Dermis blood vessel endothelial cell (primary cell): ENCODE measurements at regions not wholly inside any gene's neighbourhood (a gene's known extent, or its start where the extent isn't known, plus 50 kb on each side); places are given as distances from the start of the nearest gene placed in this dataset.

Source experiments
- DNase-seq: peaks from one replicate; pipeline ENCODE4 v3.0.0; 2010

DNA sequence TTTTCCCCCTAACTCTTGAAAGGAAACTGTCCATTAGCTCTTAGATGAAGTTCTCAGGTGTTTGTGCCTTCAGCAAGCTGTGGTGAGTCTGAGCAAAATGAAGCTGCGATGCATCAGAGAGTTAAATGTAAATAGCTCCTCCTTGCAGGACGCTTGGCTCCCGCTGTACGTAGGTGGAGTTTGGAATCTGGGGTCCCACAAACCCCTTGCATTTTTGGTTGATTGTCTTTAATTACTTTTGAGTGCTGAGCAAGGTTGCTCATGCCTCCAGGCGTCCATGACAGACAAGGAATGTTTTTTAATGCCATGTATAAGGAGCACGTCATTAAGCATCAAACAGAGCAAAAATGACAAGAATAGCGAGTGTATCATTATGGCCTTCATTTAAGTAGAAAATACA, 300.5 kb downstream of the TFAP2C start:
- DNase-seq: no peak

DNA sequence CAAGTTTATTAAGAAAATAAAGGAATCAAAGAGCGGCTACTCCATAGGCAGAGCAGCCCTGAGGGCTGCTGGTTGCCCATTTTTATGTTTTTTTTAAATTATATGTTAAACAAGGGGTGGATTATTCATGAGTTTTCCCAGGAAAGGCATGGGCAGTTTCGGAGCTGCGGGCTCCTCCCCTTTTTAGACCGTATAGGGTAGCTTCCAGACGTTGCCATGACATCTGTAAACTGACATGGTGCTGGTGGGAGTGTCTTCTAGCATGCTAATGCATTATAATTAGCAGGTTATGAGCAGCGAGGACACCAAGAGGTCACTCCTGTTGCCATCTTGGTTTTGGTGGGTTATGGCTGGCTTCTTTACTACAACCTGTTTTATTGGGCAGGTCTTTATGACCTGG, 301.8 kb downstream of the TFAP2C start:
- no peak for DNase-seq

DNA sequence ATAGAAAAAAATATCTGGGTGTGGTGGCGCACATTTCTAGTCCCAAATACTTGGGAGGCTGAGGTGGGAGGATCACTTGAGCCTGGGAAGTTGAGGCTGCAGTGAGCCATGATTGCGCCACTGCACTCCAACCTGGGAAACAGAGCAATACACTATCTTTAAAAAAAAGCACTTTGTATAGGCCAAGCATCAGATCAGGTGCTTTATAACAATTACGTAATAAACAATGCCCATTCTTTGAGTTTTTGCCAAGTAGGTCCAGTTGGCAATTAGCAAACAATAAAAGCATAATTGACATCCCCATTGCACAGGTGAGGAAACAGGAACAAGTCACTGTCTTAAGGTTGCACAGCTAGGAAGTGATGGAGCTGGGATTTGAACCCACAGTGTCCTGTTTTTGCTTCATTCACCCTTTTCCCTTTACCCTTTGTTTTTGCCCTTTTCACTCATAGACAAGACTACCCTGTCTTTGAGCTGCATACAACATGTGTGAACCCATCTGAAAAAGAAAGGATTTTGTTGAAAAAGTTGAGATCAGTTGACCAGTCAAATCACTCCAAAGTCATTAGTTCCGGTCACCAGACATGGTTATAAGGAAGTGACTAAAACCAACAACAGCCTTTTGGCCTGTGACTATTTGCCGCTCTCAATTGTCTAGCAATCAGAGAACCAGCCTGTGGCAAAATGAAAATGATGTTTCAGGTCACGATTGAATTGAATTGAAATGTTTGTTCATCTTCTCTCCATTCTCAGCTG, 303.6 kb downstream of the TFAP2C start:
- DNase-seq: no peak

DNA sequence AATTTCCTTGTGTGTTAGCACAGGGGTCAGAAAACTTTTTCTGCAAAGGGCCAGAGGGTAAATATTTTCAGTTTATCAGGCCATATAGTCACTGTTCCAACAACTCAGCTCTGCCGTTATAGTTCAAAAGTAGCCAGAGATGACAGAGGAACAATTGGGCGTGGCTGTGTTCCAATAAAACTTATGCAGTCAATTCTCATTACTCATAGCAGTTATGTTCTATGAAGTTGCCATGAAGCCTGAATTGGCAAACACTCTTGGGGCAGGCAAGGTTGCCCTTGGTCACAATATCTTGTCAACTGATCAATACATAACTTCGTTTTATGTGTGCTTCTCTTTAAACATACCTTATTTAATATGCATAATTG, 304.2 kb downstream of the TFAP2C start:
- DNase-seq: no peak

DNA sequence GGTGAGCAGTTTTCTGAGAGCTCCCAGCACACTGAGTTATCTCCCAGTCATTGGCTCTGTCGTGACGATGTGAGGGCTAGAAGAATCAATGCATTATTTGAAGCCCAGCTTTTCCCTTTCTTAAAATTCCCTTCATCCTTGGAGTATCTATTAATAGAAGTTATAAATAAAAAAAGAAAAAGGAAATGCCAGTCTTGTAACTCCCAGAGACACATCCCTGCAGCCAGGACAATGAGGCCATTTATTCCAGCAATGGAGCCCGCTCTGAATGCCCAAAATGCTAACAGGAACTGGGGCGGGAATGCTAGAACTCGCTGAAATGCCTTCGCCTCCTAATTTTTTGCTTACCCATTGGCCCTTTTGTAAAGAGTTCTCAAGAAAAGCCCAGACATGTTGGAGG, 305.8 kb downstream of the TFAP2C start:
- DNase-seq: no peak

DNA sequence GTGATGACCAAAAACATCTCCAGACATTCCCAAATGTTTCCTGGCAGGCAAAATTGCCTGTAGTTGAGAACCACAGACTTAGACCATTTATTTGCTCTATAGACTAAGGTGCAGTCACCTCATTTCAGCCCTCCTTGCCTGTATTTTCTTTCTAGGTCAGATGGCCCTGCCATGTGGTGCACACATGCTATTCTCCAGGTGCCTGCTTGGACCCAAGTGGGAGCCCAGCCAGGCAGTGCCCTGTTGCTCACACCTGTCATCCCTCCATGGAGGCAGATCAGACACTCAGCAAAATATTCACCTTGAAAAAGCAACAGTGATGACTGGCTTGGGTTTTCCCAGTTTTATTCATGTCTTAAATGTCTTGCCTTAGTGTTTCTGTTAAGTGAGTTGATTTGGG, 311.4 kb downstream of the TFAP2C start:
- no peak for DNase-seq

DNA sequence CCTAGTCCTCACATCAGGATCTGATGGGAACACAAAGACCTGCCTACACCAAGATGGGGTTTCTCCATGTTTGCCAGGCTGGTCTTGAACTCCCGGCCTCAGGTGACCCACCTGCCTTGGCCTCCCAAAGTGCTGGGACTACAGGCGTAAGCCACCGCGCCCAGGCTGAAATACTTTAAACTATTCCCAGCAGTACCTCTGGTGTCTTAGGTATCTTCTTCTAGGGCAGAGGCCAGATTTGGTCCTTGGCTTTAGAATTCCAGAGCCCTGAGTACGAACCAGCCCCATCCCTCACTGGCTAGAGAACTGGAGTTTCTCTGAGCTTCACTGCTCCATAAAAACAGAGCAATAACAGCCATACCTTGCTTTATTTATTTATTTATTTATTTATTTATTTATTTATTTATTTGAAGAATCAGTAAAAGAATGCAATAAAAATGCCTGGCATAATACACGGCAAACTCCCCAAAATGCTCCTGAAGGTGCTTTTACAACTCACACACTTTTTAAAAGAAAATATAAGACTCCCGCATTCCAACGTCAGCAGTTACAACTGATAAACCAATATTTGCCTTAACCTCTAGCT, 312.1 kb downstream of the TFAP2C start:
- no peak for DNase-seq

DNA sequence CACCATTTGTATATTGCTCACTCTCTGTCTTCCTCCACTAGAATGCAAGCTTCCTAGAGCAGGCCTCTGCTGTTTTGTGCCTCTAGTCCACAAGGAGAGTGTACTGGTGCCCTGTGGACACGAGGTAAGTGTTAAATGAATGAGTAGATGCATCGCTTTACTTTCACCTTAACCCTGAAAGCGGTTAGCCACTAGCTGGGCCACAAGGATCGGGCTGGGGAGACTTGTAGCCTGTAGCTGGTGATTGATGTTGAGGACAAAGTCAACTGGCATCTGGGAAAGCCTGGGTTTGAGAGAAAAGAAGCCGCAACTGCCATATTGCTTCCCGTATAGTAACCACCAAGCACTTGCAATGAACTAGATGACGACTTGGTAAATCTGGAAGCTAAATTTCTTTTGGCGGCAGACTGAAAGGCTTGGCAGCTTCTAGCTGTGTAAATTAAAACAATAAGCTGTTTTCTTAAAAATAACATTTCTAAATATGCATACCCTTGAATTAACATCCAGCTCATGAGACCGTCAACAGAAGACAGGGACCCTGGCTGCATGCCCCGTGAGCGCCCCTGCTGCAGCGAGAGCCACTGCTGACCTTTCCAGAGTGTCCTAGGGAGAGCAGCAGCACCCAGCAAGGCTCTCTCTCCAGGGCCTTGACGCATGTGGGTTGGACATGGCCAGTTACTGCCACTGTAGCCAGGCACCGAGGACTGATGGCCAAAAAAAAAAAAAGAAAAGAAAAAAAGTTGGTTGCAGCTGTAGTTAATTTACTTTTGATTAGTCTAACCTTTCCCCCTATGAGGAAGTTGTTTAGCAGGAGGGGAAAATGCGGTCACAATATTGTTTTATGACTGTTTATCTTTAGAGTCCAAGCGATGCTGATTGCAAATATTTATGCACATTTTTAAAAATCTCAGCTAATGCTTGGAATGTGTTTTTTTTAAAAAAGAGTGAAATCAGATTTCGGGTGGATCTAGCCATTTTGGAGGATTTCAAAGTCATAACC, 315.1 kb downstream of the TFAP2C start:
- DNase-seq: no peak

DNA sequence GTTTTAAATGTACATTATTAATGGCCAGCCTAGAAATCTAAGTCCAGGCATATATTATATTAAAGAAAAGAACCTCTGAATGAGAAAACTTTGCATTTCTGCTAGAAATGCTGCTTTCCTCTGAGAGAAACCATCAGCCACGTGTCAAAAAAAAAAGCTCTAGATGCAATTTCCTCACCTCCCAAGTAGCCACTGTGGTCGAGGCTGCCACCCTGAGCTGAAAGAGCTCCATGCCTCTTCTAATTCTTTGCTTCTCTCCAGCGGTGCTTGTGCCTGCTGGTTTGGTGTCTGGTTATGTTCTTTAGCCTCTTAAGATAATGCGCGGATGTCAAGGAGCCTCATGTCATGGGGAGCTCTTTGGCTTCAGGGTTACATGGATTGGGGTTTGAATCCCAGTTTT, 316.0 kb downstream of the TFAP2C start:
- no peak for DNase-seq

DNA sequence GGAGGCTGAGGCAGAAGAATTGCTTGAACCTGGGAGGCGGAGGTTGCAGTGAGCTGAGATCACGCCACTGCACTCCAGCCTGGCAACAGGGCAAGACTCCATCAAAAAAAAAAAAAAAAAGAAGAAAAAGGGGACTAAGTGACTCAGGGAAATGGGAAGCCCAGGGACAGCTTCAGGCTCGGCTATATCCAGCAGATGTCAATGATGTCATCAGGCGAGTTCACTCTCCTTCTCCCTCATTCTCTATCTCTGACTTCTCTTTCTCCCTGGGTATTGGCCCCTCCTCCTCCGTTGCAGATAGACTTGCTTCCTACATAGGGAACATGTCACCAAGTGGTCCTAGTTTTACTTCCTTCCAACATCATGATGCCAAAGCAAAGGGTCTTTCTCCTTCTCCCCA, 316.8 kb downstream of the TFAP2C start:
- DNase-seq: no peak

DNA sequence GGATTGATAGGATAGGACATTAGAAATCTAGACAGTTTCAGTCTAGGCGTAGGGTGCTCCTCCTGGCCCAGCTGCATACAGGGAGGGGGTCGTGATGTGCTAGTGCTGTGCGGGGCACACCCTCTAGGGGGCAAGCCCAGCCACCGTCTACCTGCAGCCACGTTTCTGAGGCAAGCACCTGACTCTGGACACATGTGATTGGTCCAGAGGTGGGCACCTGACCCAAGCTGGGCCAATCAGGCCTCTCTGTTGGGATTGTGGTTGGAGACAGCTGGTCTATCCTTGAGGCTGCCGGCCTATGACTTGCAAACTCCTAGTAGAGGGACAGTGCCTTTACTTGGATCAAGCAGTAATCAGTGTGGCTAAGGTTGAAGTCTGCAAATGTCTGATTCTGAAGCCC, 317.1 kb downstream of the BMP7 start:
- no peak for DNase-seq

DNA sequence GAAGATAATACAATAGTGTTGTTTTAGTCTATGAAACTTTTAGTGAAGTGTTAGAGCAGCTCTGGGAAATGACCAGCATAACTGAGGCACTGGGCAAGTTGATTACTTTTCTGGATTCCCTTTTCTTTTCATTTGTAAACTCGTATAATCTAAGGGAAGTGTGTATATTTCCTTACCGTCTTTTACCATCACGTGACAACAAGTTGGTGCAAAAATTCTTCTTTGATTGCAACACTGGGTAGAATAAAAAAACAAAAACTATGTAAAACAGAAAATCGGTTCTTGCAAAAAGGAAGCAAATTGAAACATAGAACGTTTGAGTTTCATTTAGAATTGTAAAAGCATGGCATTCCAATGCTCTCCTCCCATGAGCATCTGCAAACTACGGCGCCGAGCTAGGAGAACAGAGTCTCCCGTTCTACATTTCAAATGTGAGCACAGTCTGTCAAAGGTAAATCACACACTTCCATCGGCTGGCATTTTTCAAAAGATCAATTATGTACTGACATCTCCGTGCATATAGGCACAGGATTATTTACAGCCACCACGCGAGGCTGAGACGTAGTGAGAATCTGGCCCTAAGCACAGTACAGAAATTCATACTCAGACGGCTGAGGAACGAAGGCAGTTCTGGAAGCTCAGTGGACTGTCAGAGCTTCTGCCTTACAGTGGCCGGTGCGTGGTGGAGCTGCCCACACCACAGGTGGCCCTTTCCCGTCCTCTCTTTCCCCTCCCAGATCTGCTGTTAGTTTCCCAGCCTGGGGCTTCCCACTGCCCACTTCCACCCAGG, 314.0 kb downstream of the BMP7 start:
- DNase-seq: no peak

DNA sequence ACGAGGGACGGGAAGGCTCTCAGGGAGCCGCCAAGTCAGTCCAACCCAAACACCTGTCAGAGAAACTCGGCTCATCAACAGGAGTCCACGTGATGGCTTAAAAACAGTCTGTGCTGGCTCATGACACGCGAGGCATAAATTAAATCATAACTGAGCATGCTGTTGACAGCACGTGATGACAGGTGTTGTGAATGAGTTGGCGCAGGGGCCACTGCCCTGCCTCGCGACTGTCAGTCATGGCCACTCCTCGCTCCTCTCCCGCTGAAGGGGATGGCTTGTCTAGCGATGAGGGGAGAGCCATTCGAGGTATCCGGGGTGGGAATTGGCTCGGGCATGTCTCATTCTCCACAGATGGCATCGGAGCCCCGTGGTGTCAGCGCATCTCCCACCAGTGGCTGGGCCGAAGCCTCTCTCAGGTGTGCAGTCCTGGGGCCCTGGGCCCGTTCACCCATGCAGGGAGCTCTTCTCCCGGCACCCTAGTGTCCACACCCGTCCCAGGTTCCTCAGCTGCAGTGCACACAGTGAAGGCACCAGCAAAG, 313.3 kb downstream of the BMP7 start:
- DNase-seq: no peak

DNA sequence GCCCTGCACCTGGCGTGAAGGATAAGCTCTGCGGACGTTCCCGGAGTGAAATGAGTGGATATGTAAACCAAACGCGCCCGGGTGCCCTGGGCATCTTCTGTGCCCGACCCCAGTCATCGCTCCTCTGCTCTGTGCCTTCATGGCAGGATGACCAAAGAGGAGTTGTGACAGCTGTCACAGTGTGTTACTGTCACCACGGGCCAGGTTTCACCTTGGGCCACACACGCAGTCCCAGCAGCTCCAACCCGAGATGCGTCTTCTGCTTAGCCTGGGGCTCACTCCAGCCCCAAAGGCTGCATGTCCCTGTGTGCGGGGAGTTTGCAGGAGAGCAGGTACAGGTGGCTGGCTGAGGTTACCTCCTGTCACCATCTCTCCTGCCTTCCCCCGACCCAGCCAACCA, 311.6 kb downstream of the BMP7 start:
- no peak for DNase-seq

DNA sequence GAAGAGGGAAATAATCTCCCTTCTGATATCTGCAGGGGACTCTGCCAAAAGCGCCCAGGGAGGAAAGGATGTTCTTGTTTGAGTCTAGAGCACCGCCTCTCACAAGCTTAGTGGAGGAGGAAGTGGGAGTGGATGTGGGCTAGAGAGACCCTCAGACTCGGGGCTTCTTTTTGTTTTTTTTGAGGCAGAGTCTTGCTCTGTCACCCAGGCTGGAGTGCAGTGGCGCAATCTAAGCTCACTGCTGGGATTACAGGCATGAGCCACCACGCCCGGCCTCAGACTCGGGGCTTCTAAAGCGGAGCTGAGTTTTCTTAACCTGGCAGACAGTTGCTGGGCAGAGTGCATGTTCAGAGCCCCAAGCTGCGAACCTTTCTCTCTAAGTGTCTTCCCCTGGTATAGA, 310.8 kb downstream of the BMP7 start:
- DNase-seq: no peak

DNA sequence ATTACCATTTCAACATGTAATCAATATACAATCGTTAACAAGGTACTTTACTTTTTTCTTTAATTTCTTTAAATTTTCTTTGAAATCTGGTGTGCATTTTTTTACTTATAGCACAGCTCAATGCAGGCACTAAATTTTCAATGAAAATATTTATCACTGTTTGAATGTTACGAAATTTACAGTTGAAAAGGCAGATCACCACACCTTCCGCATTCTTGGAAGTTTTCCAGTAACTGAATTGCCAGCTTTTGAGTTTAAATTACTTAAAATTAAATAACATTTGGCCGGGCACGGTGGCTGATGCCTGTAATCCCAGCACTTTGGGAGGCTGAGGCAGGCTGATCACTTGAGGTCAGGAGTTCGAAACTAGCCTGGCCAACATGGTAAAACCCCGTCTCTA, 309.9 kb downstream of the BMP7 start:
- DNase-seq: no peak

DNA sequence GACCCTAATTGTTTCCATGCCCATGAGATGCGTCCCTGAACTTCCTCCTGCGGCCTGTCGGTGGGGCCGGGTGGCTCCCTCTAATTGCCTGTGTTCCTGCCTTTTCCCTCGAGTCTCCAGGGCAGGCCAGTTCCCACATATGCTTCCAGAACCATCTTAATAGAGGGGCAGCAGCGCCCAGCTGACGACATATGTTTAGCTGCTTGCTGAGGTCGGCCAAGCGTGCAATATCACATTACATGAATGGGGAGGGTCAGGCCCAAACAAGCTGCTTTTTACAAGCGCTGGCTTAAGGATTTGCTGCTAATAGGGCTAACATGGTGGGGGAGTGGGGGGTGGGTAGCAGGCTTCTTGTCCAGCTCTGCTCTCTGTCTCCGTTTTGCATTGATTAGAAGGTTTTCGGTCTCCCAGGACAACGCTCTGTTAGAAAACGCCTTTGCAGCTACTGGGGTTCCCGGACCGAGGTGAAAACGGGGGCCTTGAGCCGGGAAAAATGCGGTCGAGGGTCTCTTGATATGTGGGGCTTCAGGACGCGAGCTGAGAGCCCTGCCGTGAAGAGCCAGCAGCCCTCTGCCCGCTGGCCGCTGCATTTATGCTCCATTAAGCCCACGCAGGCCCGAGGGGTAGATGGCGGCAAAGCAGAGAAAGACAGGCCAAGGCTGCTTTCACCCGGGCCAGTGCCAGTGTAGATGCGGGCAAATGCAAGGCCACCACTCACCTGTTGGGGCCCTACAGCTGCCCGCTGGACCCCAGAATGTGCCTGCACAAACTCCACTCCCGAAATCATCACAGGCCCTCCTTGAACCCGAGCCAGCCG, 308.5 kb downstream of the BMP7 start:
- no peak for DNase-seq

DNA sequence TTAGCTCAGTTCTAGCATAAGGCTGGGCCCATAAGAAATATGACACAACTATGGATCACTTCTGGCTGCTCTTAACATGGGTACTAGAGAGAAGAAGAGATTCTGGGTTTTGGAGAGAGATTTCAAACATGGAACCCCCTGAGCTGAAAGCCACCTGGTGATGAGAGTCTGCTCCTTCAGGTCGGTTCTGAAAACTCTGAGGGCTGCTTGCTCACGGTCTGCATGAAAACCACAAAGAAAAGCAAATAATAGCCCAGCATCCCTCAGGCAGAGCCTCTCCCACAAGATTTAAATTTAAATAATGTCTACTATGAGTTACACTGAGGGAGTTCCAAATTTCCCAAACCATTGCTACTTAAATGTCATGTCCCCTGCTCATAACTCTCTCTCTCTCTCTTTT, 301.5 kb downstream of the BMP7 start:
- no peak for DNase-seq

DNA sequence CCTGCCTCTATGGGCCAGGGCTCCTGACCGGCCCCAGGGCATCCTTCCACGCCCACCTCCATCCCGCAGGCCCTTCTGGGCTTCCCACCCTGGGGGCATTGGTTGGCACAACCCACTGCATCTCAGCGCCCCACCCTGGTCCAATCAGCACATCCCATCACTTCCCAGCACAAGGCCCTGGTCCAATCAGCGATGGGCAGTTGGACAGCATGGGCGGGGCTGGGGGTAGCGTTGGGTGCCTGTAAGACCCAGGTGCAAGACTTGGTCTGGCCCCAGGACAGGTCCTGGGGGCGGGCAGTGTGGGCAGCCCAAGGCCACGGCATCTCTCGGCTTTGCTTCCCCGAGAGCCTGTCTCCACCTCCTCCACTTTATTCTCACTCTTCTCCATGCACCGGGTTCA, 298.5 kb downstream of the BMP7 start:
- no peak for DNase-seq

DNA sequence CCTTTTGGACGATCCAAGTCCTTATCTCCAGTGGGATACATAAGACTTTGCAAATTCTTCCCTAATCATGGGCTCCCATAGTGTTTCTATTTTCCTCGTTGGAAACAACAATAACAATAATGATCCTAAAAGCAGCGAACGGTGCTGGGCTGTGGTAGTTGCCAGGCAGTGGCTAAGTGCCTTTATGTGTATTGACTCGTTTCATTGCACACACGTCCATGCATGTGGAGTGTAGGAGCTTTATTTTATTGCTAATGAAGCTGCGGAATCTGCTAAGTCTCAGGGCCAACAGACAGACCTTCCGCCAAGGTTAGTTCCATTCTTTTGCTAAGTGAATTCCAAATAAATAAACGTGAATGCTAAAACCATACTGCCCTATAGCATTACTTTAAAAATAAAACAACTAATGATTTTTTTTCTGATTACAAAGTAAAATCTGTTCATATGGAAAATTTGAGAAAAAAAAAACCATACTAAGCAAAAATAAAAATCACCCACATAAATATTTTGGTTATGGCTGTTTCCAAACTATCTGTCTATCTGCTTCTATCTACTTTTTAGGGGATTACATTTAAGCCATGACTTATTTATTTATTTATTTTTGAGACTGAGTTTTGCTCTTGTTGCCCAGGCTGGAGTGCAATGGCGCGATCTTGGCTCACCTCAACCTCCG, 297.9 kb downstream of the BMP7 start:
- no peak for DNase-seq
